H9 (cell line): ENCODE measurements at regions not wholly inside any gene's neighbourhood (a gene's known extent, or its start where the extent isn't known, plus 50 kb on each side); places are given as distances from the start of the nearest gene placed in this dataset.

Source experiments
- DNase-seq: peaks from one replicate; pipeline ENCODE4 v3.0.0-alpha.2; 2017
- H2AFZ ChIP-seq: one replicate; pipeline ENCODE4 v1.6.1; 2013; ENCODE audit warnings: mild to moderate bottlenecking, low read length, control low read depth, moderate library complexity
- H2AK5ac ChIP-seq: 2 replicates; pipeline ENCODE4 v1.6.1; 2013; ENCODE audit warnings: low read length, control low read depth, mixed read lengths; ENCODE audit not compliant: insufficient read length
- H2BK120ac ChIP-seq: one replicate; pipeline ENCODE4 v1.6.1; 2013; ENCODE audit warnings: low read depth, mild to moderate bottlenecking, low read length, control low read depth, inconsistent platforms; ENCODE audit not compliant: poor library complexity, severe bottlenecking
- H2BK12ac ChIP-seq: 2 replicates; pipeline ENCODE4 v1.6.1; 2013; ENCODE audit warnings: low read length, control low read depth, mixed read lengths, low read depth; ENCODE audit not compliant: insufficient read length
- H2BK15ac ChIP-seq: 2 replicates; pipeline ENCODE4 v1.6.1; 2013; ENCODE audit warnings: low read depth, low read length, control low read depth
- H2BK20ac ChIP-seq: one replicate; pipeline ENCODE4 v1.6.1; 2013; ENCODE audit warnings: low read depth, mild to moderate bottlenecking, low read length, control low read depth, inconsistent platforms; ENCODE audit not compliant: poor library complexity, severe bottlenecking
- H2BK5ac ChIP-seq: 2 replicates; pipeline ENCODE4 v1.6.1; 2013; ENCODE audit warnings: low read length, control low read depth, mixed read lengths; ENCODE audit not compliant: insufficient read length
- H3K14ac ChIP-seq: 2 replicates; pipeline ENCODE4 v1.6.1; 2013; ENCODE audit warnings: low read length, control low read depth; ENCODE audit not compliant: insufficient read depth
- H3K18ac ChIP-seq: 2 replicates; pipeline ENCODE4 v1.6.1; 2013; ENCODE audit warnings: low read depth, mild to moderate bottlenecking, mixed read lengths, low read length, control low read depth; ENCODE audit not compliant: insufficient read length
- H3K23ac ChIP-seq: 2 replicates; pipeline ENCODE4 v1.6.1; 2013; ENCODE audit warnings: low read length, control low read depth, mixed read lengths, low read depth; ENCODE audit not compliant: insufficient read length
- H3K23me2 ChIP-seq: 2 replicates; pipeline ENCODE4 v1.6.1; 2013; ENCODE audit warnings: low read depth, mild to moderate bottlenecking, mixed read lengths, low read length, control low read depth; ENCODE audit not compliant: insufficient read length, poor library complexity, severe bottlenecking
- H3K27ac ChIP-seq: 2 replicates; pipeline ENCODE4 v1.5.1; 2013; ENCODE audit warnings: low read length, control low read depth, mixed read lengths, low read depth; ENCODE audit not compliant: insufficient read length
- H3K27me3 ChIP-seq: 2 replicates; pipeline ENCODE4 v1.6.1; 2013; ENCODE audit warnings: low read length, control low read depth, inconsistent platforms; ENCODE audit not compliant: insufficient read depth
- H3K4ac ChIP-seq: 2 replicates; pipeline ENCODE4 v1.6.1; 2013; ENCODE audit warnings: low read depth, mild to moderate bottlenecking, control low read depth, inconsistent platforms, low read length, moderate library complexity
- H3K4me1 ChIP-seq: 2 replicates; pipeline ENCODE4 v1.6.1; 2013; ENCODE audit warnings: low read length, control low read depth, inconsistent platforms; ENCODE audit not compliant: insufficient read depth
- H3K4me2 ChIP-seq: 2 replicates; pipeline ENCODE4 v1.6.1; 2013; ENCODE audit warnings: low read length, control low read depth, mixed read lengths; ENCODE audit not compliant: insufficient read length, insufficient read depth
- H3K56ac ChIP-seq: 2 replicates; pipeline ENCODE4 v1.6.1; 2013; ENCODE audit warnings: low read depth, mild to moderate bottlenecking, mixed read lengths, low read length, control low read depth; ENCODE audit not compliant: insufficient read length
- H3K79me1 ChIP-seq: 2 replicates; pipeline ENCODE4 v1.6.1; 2013; ENCODE audit warnings: low read depth, mild to moderate bottlenecking, moderate library complexity, low read length, control low read depth, inconsistent platforms; ENCODE audit not compliant: insufficient read depth, poor library complexity, severe bottlenecking
- H3K79me2 ChIP-seq: 2 replicates; pipeline ENCODE4 v1.6.1; 2013; ENCODE audit warnings: low read length, control low read depth, inconsistent platforms; ENCODE audit not compliant: insufficient read depth
- H3K9ac ChIP-seq: 2 replicates; pipeline ENCODE4 v1.6.1; 2013; ENCODE audit warnings: low read length, control low read depth, mixed read lengths; ENCODE audit not compliant: insufficient read length; ENCODE audit errors: extremely low read depth
- H3K9me3 ChIP-seq: one replicate; pipeline ENCODE4 v1.6.1; 2013; ENCODE audit warnings: low read depth, low read length, inconsistent platforms; ENCODE audit not compliant: control insufficient read depth
- H3T11ph ChIP-seq: one replicate; pipeline ENCODE4 v1.6.1; 2013; ENCODE audit warnings: mild to moderate bottlenecking, low read length, control low read depth, inconsistent platforms
- H4K20me1 ChIP-seq: one replicate; pipeline ENCODE4 v1.6.1; 2013; ENCODE audit not compliant: control insufficient read depth, insufficient read length, insufficient read depth
- H4K5ac ChIP-seq: 2 replicates; pipeline ENCODE4 v1.6.1; 2013; ENCODE audit warnings: low read depth, mild to moderate bottlenecking, mixed read lengths, low read length, control low read depth; ENCODE audit not compliant: insufficient read length
- H4K8ac ChIP-seq: replicated peaks from 2 replicates; pipeline ENCODE4 v1.6.1; 2013; ENCODE audit warnings: low read length, control low read depth, mixed read lengths, low read depth; ENCODE audit not compliant: insufficient read length
- H4K91ac ChIP-seq: 2 replicates; pipeline ENCODE4 v1.6.1; 2013; ENCODE audit warnings: low read depth, mild to moderate bottlenecking, moderate library complexity, mixed read lengths, low read length, control low read depth; ENCODE audit not compliant: insufficient read length
- H3K27ac Mint-ChIP-seq, 3 experiments: 2 replicates in 2 of 3; 3 replicates in 1 of 3; pipeline ENCODE4 v1.8.0; 2020 to 2021; ENCODE audit warnings: mixed read lengths in 3 of 3, mild to moderate bottlenecking in 1 of 3, moderate library complexity in 1 of 3
- H3K27me3 Mint-ChIP-seq: 2 replicates; pipeline ENCODE4 v1.8.0; 2021; ENCODE audit warnings: low read depth, mild to moderate bottlenecking, moderate library complexity, mixed read lengths
- H3K36me3 Mint-ChIP-seq, 3 experiments: 2 replicates in 2 of 3; 3 replicates in 1 of 3; pipeline ENCODE4 v1.8.0; 2020 to 2021; ENCODE audit warnings: low read depth in 3 of 3, mixed read lengths in 3 of 3; ENCODE audit not compliant: insufficient read depth in 1 of 3
- H3K4me1 Mint-ChIP-seq, 2 experiments: 2 replicates each; pipeline ENCODE4 v1.8.0; 2020; ENCODE audit warnings: mixed read lengths in 2 of 2
- H3K4me3 Mint-ChIP-seq, 2 experiments: 2 replicates in 1 of 2; 3 replicates in 1 of 2; pipeline ENCODE4 v1.8.0; 2020 to 2021; ENCODE audit warnings: mild to moderate bottlenecking in 2 of 2, mixed read lengths in 2 of 2, moderate library complexity in 1 of 2
- H3K9me3 Mint-ChIP-seq, 2 experiments: 2 replicates in 1 of 2; 3 replicates in 1 of 2; pipeline ENCODE4 v1.8.0; 2020; ENCODE audit warnings: mild to moderate bottlenecking in 2 of 2, mixed read lengths in 2 of 2, moderate library complexity in 1 of 2
- CTCF ChIP-seq: fragments of 200-600 bp; sonication (generic); conservative IDR thresholded peaks from 3 replicates; pipeline ENCODE4 v1.8.0; 2021; ENCODE audit warnings: antibody characterized with exemption, mild to moderate bottlenecking
- WGBS: extraction: QIAGEN DNeasy Blood & Tissue Kit; methylation state at CpG from one replicate; pipeline ENCODE4 v1.1.7; 2013; ENCODE audit warnings: missing lambda C conversion rate, low lambda C conversion rate, mixed read lengths; ENCODE audit not compliant: insufficient read length; ENCODE audit errors: extremely low coverage; 5-methylcytosine and 5-hydroxymethylcytosine counted together

GRCh38 chr2:65486282-65486681 lies 53.9 kb upstream of the SPRED2 start:
- Histone ChIP-seq H2AFZ (no peak overlapping the region), H3K9ac (no peak overlapping the region), H3K18ac (no peak overlapping the region), H3K27ac (no peak overlapping the region), H4K91ac (no peak overlapping the region), H3K4ac (no peak overlapping the region), H2BK15ac (no peak overlapping the region), H3K56ac (no peak overlapping the region), H3K79me2 (no peaks in the 10 kb centered on the region), H2BK120ac (no peak overlapping the region), H4K5ac (no peak overlapping the region), H3K27me3 (no peaks in the 10 kb centered on the region), H4K8ac (no peak overlapping the region), H3K23ac (no peak overlapping the region), H4K20me1 (no peaks in the 10 kb centered on the region), H3T11ph (no peak overlapping the region), H3K23me2 (no peaks in the 10 kb centered on the region), H3K4me1 (no peaks in the 10 kb centered on the region), H3K4me2 (no peak overlapping the region), H3K9me3 (no peaks in the 10 kb centered on the region), H2BK12ac (no peak overlapping the region), H2AK5ac (no peak overlapping the region), H2BK5ac (no peak overlapping the region), H2BK20ac (no peak overlapping the region), H3K14ac (no peak overlapping the region), H3K79me1 (no peaks in the 10 kb centered on the region)
- WGBS: no CpG with 5 or more reads among the region's 2 CpGs
- H3K27ac Mint-ChIP-seq: no peak overlapping the region; a peak in 1 of 7 replicates
- peaks cover 43% of the 10 kb centered on the region for H3K27me3 Mint-ChIP-seq
- H3K4me3 Mint-ChIP-seq: no peak overlapping the region
- TF ChIP-seq CTCF: no peak
- no peak for DNase-seq
- no peaks in the 10 kb centered on the region; a peak in 1 of 7 replicates for H3K36me3 Mint-ChIP-seq
- peaks cover 0 to 2% of the 10 kb centered on the region in 2 experiments; a peak in 2 of 5 replicates for H3K9me3 Mint-ChIP-seq
- peaks cover 7 to 8% of the 10 kb centered on the region in 2 experiments for H3K4me1 Mint-ChIP-seq
